HepG2 (cell line): ENCODE measurements at regions not wholly inside any gene's neighbourhood (a gene's known extent, or its start where the extent isn't known, plus 50 kb on each side); places are given as distances from the start of the nearest gene placed in this dataset.

Experiments used
- ATAC-seq: fragments of 200-7000 bp; cut with Tn5 transposase; 3 replicates; pipeline ENCODE4 v1.9.1; 2020; ENCODE audit warnings: mild to moderate bottlenecking, moderate library complexity
- BruUV-seq: library from RNA; stranded (reverse); fragments of 400-500 nt; replicated peaks from 2 replicates; lab custom pipeline; 2021; lab: Mats Ljungman, UMichigan
- CTCF ChIA-PET: fragments of 300-600 bp; formaldehyde crosslinking; extraction: SDS; loops from one replicate; lab custom pipeline; 2021; ENCODE audit warnings: low total read pairs, inconsistent platforms, low intra/inter-chr PET ratio; lab: Yijun Ruan, JAX
- POLR2A ChIA-PET: fragments of 350-600 bp; sonication (Branson Sonifier 250); formaldehyde crosslinking; loops from one replicate; lab custom pipeline; 2020; ENCODE audit warnings: antibody characterized with exemption, inconsistent platforms; lab: Yijun Ruan, JAX
- DNase-seq: peaks from one replicate; pipeline ENCODE4 v3.0.0-alpha.2; 2015; ENCODE audit warnings: low spot score
- FAIRE-seq: peaks from 3 replicates; lab custom pipeline; 2011; peaks lifted over from hg19 to GRCh38; lab: Jason Lieb, UNC
- H2AFZ ChIP-seq: one replicate; pipeline ENCODE4 v1.6.1; 2011; ENCODE audit warnings: low read length, inconsistent platforms
- H3K27ac ChIP-seq: fragments of 300-600 bp; 3 replicates; pipeline ENCODE4 v1.8.0; 2011; ENCODE audit warnings: mixed run types, mild to moderate bottlenecking, mixed read lengths, low read length, inconsistent platforms; ENCODE audit not compliant: insufficient read depth; ENCODE audit errors: extremely low read length
- H3K27me3 ChIP-seq, 2 experiments: fragments of 200-600 bp in 1 of 2; 2 replicates in 1 of 2; 3 replicates in 1 of 2; pipeline versions ENCODE4 v1.6.0 to v1.8.0; 2011; ENCODE audit warnings: low read length in 2 of 2, mild to moderate bottlenecking in 2 of 2, moderate library complexity in 2 of 2, inconsistent platforms in 1 of 2; ENCODE audit not compliant: insufficient read depth in 2 of 2, control insufficient read depth in 1 of 2
- H3K36me3 ChIP-seq, 2 experiments: fragments of 200-600 bp in 1 of 2; replicated peaks in 1 of 2; 2 replicates in 1 of 2; 3 replicates in 1 of 2; pipeline versions ENCODE4 v1.5.1 to v1.8.0; 2011; ENCODE audit warnings: low read length in 2 of 2, inconsistent platforms in 1 of 2; ENCODE audit not compliant: insufficient read depth in 2 of 2, control insufficient read depth in 1 of 2
- H3K4me1 ChIP-seq: 2 replicates; pipeline ENCODE4 v1.5.1; 2012; ENCODE audit warnings: low read length, inconsistent platforms; ENCODE audit not compliant: insufficient read depth
- H3K4me2 ChIP-seq: 2 replicates; pipeline ENCODE4 v1.6.0; 2011; ENCODE audit warnings: low read depth, low read length, inconsistent platforms
- H3K4me3 ChIP-seq, 3 experiments: fragments of 200-600 bp in 1 of 3; sonication (generic), shearing (Covaris generic) in 1 of 3; replicated peaks in 1 of 3; 2 replicates each; pipeline ENCODE4 v1.5.1; 2011 to 2016; ENCODE audit warnings: low read length in 3 of 3, inconsistent platforms in 2 of 3, low read depth in 2 of 3, mild to moderate bottlenecking in 2 of 3, control low read depth in 1 of 3, mixed read lengths in 1 of 3; ENCODE audit not compliant: insufficient read depth in 1 of 3
- H3K79me2 ChIP-seq: one replicate; pipeline ENCODE4 v1.6.1; 2011; ENCODE audit warnings: low read length, inconsistent platforms; ENCODE audit not compliant: insufficient read depth
- H3K9ac ChIP-seq: 2 replicates; pipeline ENCODE4 v1.6.0; 2011; ENCODE audit warnings: mild to moderate bottlenecking, low read depth, low read length, inconsistent platforms; ENCODE audit not compliant: insufficient read depth
- H3K9me3 ChIP-seq: 2 replicates; pipeline ENCODE4 v1.5.1; 2012; ENCODE audit warnings: mild to moderate bottlenecking, low read length
- H4K20me1 ChIP-seq: 2 replicates; pipeline ENCODE4 v1.6.0; 2011; ENCODE audit warnings: inconsistent platforms, mild to moderate bottlenecking, low read length, moderate library complexity; ENCODE audit not compliant: insufficient read depth
- ARNT2 ChIP-seq: sonication (generic); formaldehyde crosslinking; IDR thresholded peaks from 2 replicates; pipeline ENCODE4 v1.8.0; 2022; ENCODE audit warnings: mild to moderate bottlenecking, low read depth, missing genetic modification reagents, moderate library complexity
- CENPX ChIP-seq: sonication (generic); formaldehyde crosslinking; IDR thresholded peaks from 2 replicates; pipeline ENCODE4 v1.9.0; 2021; ENCODE audit warnings: mild to moderate bottlenecking, missing genetic modification reagents, moderate library complexity
- KDM4B ChIP-seq: sonication (generic); formaldehyde crosslinking; IDR thresholded peaks from 2 replicates; pipeline ENCODE4 v1.4.0; 2020; ENCODE audit warnings: missing genetic modification reagents
- KLF15 ChIP-seq: sonication (generic); formaldehyde crosslinking; IDR thresholded peaks from 2 replicates; pipeline ENCODE4 v1.8.1; 2023; ENCODE audit warnings: borderline replicate concordance, mild to moderate bottlenecking, inconsistent platforms, missing genetic modification reagents, mixed read lengths
- MLLT10 ChIP-seq: sonication (generic); formaldehyde crosslinking; IDR thresholded peaks from 2 replicates; pipeline ENCODE4 v1.4.0; 2020; ENCODE audit warnings: missing genetic modification reagents
- MTF1 ChIP-seq: sonication (generic); formaldehyde crosslinking; IDR thresholded peaks from 2 replicates; pipeline ENCODE4 v1.5.0; 2020; ENCODE audit warnings: missing genetic modification reagents
- NCOA5 ChIP-seq: sonication (generic); formaldehyde crosslinking; IDR thresholded peaks from 2 replicates; pipeline ENCODE4 v1.4.0; 2020; ENCODE audit warnings: missing genetic modification reagents
- NFIC ChIP-seq: IDR thresholded peaks from 2 replicates; pipeline ENCODE4 v1.6.1; 2012; ENCODE audit warnings: mild to moderate bottlenecking, low read length, inconsistent platforms
- REST ChIP-seq, 2 experiments: IDR thresholded peaks; 2 replicates each; pipeline ENCODE4 v1.6.1; 2011 to 2012; ENCODE audit warnings: low read length in 2 of 2, borderline replicate concordance in 1 of 2, low read depth in 1 of 2, mild to moderate bottlenecking in 1 of 2, moderate library complexity in 1 of 2
- SIX1 ChIP-seq: sonication (generic); formaldehyde crosslinking; IDR thresholded peaks from 2 replicates; pipeline ENCODE4 v1.4.0; 2020; ENCODE audit warnings: missing genetic modification reagents, borderline replicate concordance
- ZNF337 ChIP-seq: sonication (generic); formaldehyde crosslinking; IDR thresholded peaks from 2 replicates; pipeline ENCODE4 v1.5.1; 2020; ENCODE audit warnings: missing genetic modification reagents, low read depth, mild to moderate bottlenecking, borderline replicate concordance
- ZNF484 ChIP-seq: sonication (generic); formaldehyde crosslinking; IDR thresholded peaks from 2 replicates; pipeline ENCODE4 v1.5.1; 2020; ENCODE audit warnings: mild to moderate bottlenecking, low read depth, missing genetic modification reagents, borderline replicate concordance
- ZNF660 ChIP-seq: sonication (generic); formaldehyde crosslinking; IDR thresholded peaks from 2 replicates; pipeline ENCODE4 v1.5.1; 2020; ENCODE audit warnings: mild to moderate bottlenecking, low read depth, missing genetic modification reagents, borderline replicate concordance
- ZNF879 ChIP-seq: sonication (generic); formaldehyde crosslinking; IDR thresholded peaks from 2 replicates; pipeline ENCODE4 v1.8.1; 2023; ENCODE audit warnings: missing genetic modification reagents
- WGBS: methylation state at CpG from one replicate; pipeline ENCODE4 v1.1.6; 2017; ENCODE audit warnings: low lambda C conversion rate; 5-methylcytosine and 5-hydroxymethylcytosine counted together
- in situ Hi-C: cut with HindIII; loops from 2 replicates; pipeline ENCODE4 v1.10.0; 2017; ENCODE audit warnings: low pct_unique_long_range_greater_than_20kb; ENCODE audit not compliant: extremely low pct_ligation_motif_present
- intact Hi-C: fragments of 100-400 bp; cut with micrococcal nuclease; formaldehyde crosslinking; loops from one replicate; pipeline ENCODE4 v1.10.0; 2022; ENCODE audit not compliant: unreplicated experiment
- TF ChIP-seq, protein P1 (sequence below): sonication (generic); formaldehyde crosslinking; conservative IDR thresholded peaks from 2 replicates; pipeline ENCODE4 v1.4.0; 2020; ENCODE audit warnings: mild to moderate bottlenecking, missing genetic modification reagents, moderate library complexity
- TF ChIP-seq, protein P2 (sequence below), 2 experiments: sonication (generic) in 1 of 2; formaldehyde crosslinking in 1 of 2; IDR thresholded peaks; 2 replicates each; pipeline versions ENCODE4 v1.5.1 to v1.6.1; 2011 to 2020; ENCODE audit warnings: borderline replicate concordance in 1 of 2, low read depth in 1 of 2, low read length in 1 of 2, mild to moderate bottlenecking in 1 of 2, missing genetic modification reagents in 1 of 2, moderate library complexity in 1 of 2

DNA sequence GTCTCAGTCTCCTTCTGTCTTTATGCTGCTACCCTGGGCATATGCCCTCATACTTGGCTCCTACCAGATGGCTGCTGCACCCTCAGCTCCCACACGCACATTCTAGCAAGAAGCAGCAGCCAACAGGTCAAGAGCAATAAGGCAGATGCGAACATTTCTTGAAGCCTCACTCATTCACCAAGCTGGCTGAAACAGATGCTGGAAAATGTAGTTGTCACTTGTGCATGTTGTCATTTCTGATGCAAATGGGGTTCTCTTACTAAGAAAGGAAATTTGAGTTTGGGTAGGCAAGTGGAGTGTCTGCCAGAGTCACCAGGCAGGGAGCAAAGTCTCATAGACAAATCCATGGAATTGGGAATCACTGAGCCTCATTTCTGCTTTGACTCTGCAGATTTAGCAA, 57.4 kb upstream of the SORBS2 start:
- 92% methylated on average over 2 of the region's 2 CpGs for WGBS
- H2AFZ ChIP-seq, result no peak overlapping the region
- ChIA-PET POLR2A (no interaction called here), CTCF (no interaction called here)
- no peaks in the 10 kb centered on the region for H3K36me3 ChIP-seq
- H3K27ac ChIP-seq, result no peak overlapping the region
- H3K4me3 ChIP-seq, result no peak overlapping the region
- H3K27me3 ChIP-seq, result peaks cover 0 to 6% of the 10 kb centered on the region in 2 experiments; a peak in 2 of 5 replicates
- H3K4me1 ChIP-seq, result peaks cover 5% of the 10 kb centered on the region; the same call in 1 of the 2 replicates
- DNase-seq, result no peak
- in situ Hi-C loops, result no loop called here
- no peaks in the 10 kb centered on the region for H3K79me2 ChIP-seq
- no peak for ATAC-seq
- no peaks in the 10 kb centered on the region for H4K20me1 ChIP-seq
- H3K4me2 ChIP-seq, result no peak overlapping the region
- no TSS peak for BruUV-seq
- H3K9me3 ChIP-seq, result no peaks in the 10 kb centered on the region
- no peak for FAIRE-seq
- no peak overlapping the region for H3K9ac ChIP-seq
- intact Hi-C loops, result no loop called here
- TF ChIP-seq NCOA5 (no peak), MLLT10 (CRISPR knock-in tag) (no peak), MTF1 (CRISPR knock-in tag) (no peak), KLF15 (CRISPR knock-in tag) (no peak), KDM4B (CRISPR knock-in tag) (no peak), SIX1 (no peak), ZNF484 (CRISPR knock-in tag) (no peak), ARNT2 (CRISPR knock-in tag) (no peak), ZNF660 (CRISPR knock-in tag) (no peak), CENPX (CRISPR knock-in tag) (no peak), REST (IDR thresholded peaks at IDR 0.05; ENCODE audit: borderline replicate concordance in 1 of 2, low read depth in 1 of 2, low read length in 2 of 2) (no peak), ZNF879 (CRISPR knock-in tag) (no peak), NFIC (no peak), ZNF337 (CRISPR knock-in tag) (no peak)
- TF ChIP-seq, protein P1, sequence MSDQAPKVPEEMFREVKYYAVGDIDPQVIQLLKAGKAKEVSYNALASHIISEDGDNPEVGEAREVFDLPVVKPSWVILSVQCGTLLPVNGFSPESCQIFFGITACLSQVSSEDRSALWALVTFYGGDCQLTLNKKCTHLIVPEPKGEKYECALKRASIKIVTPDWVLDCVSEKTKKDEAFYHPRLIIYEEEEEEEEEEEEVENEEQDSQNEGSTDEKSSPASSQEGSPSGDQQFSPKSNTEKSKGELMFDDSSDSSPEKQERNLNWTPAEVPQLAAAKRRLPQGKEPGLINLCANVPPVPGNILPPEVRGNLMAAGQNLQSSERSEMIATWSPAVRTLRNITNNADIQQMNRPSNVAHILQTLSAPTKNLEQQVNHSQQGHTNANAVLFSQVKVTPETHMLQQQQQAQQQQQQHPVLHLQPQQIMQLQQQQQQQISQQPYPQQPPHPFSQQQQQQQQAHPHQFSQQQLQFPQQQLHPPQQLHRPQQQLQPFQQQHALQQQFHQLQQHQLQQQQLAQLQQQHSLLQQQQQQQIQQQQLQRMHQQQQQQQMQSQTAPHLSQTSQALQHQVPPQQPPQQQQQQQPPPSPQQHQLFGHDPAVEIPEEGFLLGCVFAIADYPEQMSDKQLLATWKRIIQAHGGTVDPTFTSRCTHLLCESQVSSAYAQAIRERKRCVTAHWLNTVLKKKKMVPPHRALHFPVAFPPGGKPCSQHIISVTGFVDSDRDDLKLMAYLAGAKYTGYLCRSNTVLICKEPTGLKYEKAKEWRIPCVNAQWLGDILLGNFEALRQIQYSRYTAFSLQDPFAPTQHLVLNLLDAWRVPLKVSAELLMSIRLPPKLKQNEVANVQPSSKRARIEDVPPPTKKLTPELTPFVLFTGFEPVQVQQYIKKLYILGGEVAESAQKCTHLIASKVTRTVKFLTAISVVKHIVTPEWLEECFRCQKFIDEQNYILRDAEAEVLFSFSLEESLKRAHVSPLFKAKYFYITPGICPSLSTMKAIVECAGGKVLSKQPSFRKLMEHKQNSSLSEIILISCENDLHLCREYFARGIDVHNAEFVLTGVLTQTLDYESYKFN (CRISPR knock-in tag), result no peak
- TF ChIP-seq, protein P2, sequence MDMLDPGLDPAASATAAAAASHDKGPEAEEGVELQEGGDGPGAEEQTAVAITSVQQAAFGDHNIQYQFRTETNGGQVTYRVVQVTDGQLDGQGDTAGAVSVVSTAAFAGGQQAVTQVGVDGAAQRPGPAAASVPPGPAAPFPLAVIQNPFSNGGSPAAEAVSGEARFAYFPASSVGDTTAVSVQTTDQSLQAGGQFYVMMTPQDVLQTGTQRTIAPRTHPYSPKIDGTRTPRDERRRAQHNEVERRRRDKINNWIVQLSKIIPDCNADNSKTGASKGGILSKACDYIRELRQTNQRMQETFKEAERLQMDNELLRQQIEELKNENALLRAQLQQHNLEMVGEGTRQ (IDR thresholded peaks at IDR 0.05; ENCODE audit: low read depth, low read length), result no peak
- TF ChIP-seq, protein P2 (CRISPR knock-in tag; IDR thresholded peaks at IDR 0.05; ENCODE audit: borderline replicate concordance), result no peak
